OCI-LY7 (cell line): ENCODE measurements at regions not wholly inside any gene's neighbourhood (a gene's known extent, or its start where the extent isn't known, plus 50 kb on each side); places are given as distances from the start of the nearest gene placed in this dataset.

Source experiments
- BruUV-seq: library from RNA; stranded (reverse); fragments of 400-500 nt; replicated peaks from 2 replicates; lab custom pipeline; 2021; lab: Mats Ljungman, UMichigan
- CTCF ChIA-PET: fragments of 300-600 bp; sonication (Branson Sonifier 250); formaldehyde crosslinking; loops from one replicate; lab custom pipeline; 2022; ENCODE audit warnings: antibody characterized with exemption; ENCODE audit not compliant: unreplicated experiment; lab: Charles Lee
- POLR2A ChIA-PET: fragments of 300-600 bp; sonication (Branson Sonifier 250); formaldehyde crosslinking; loops from one replicate; lab custom pipeline; 2022; ENCODE audit warnings: antibody characterized with exemption; lab: Charles Lee
- DNase-seq: peaks from one replicate; pipeline ENCODE4 v3.0.0-alpha.2; 2015; ENCODE audit warnings: low spot score
- H2AFZ ChIP-seq: fragments of 200-600 bp; sonication (generic), shearing (Covaris generic); 2 replicates; pipeline ENCODE4 v1.6.1; 2014; ENCODE audit warnings: mild to moderate bottlenecking, antibody characterized with exemption, low read length, moderate library complexity
- H3K27ac ChIP-seq: fragments of 200-600 bp; sonication (generic); 2 replicates; pipeline ENCODE4 v1.5.1; 2014; ENCODE audit warnings: mixed run types, low read depth, mild to moderate bottlenecking, moderate library complexity, low read length, inconsistent platforms; ENCODE audit not compliant: poor library complexity, severe bottlenecking
- H3K36me3 ChIP-seq: fragments of 200-600 bp; sonication (generic); 2 replicates; pipeline ENCODE4 v1.6.1; 2014; ENCODE audit warnings: mild to moderate bottlenecking, antibody characterized with exemption, low read length, moderate library complexity, mixed read lengths; ENCODE audit not compliant: insufficient read depth
- H3K4me1 ChIP-seq: fragments of 200-600 bp; sonication (generic); 2 replicates; pipeline ENCODE4 v1.5.1; 2014; ENCODE audit warnings: mild to moderate bottlenecking, low read length; ENCODE audit not compliant: insufficient read depth, poor library complexity, severe bottlenecking
- H3K4me2 ChIP-seq: fragments of 200-600 bp; sonication (generic); 2 replicates; pipeline ENCODE4 v1.6.1; 2014; ENCODE audit warnings: mild to moderate bottlenecking, low read length
- H3K4me3 ChIP-seq: fragments of 200-600 bp; sonication (generic); 2 replicates; pipeline ENCODE4 v1.5.1; 2014; ENCODE audit warnings: mild to moderate bottlenecking, low read depth, low read length; ENCODE audit not compliant: poor library complexity, severe bottlenecking
- H3K79me2 ChIP-seq: fragments of 200-600 bp; sonication (generic); 2 replicates; pipeline ENCODE4 v1.6.1; 2016; ENCODE audit warnings: low read depth, mild to moderate bottlenecking, low read length, moderate library complexity, mixed read lengths; ENCODE audit not compliant: insufficient read depth
- H3K9me2 ChIP-seq: fragments of 200-600 bp; sonication (generic); 2 replicates; pipeline ENCODE4 v1.6.1; 2016; ENCODE audit warnings: mild to moderate bottlenecking, low read length, mixed read lengths; ENCODE audit not compliant: insufficient read depth
- H3K9me3 ChIP-seq: fragments of 200-600 bp; sonication (generic); 2 replicates; pipeline ENCODE4 v1.6.1; 2014; ENCODE audit warnings: mild to moderate bottlenecking, mixed run types, low read length, mixed read lengths
- H4K20me1 ChIP-seq: fragments of 200-600 bp; sonication (generic); 2 replicates; pipeline ENCODE4 v1.6.1; 2014; ENCODE audit warnings: mild to moderate bottlenecking, antibody characterized with exemption, low read length, moderate library complexity, mixed read lengths; ENCODE audit not compliant: insufficient read depth
- EZH2phosphoT487 ChIP-seq: fragments of 200-600 bp; sonication (generic); IDR thresholded peaks from 2 replicates; pipeline ENCODE4 v1.6.1; 2018; ENCODE audit warnings: low read depth, borderline replicate concordance, mild to moderate bottlenecking, mixed run types, antibody characterized with exemption, low read length, moderate library complexity, mixed read lengths
- intact Hi-C: fragments of 100-400 bp; cut with micrococcal nuclease; formaldehyde crosslinking; loops from one replicate; pipeline ENCODE4 v1.10.0; 2022; ENCODE audit not compliant: unreplicated experiment
- TF ChIP-seq, protein P1 (sequence below): fragments of 200-600 bp; sonication (generic); conservative IDR thresholded peaks from 2 replicates; pipeline ENCODE4 v1.5.1; 2014; ENCODE audit warnings: mild to moderate bottlenecking, antibody characterized with exemption, low read length, moderate library complexity, mixed read lengths

GRCh38 chr12:28631831-28632230, 441.6 kb downstream of the CCDC91 start:
- Histone ChIP-seq H3K4me1 (no peaks in the 10 kb centered on the region), H3K4me2 (no peak overlapping the region), H2AFZ (no peak overlapping the region), H3K4me3 (no peak overlapping the region), H3K27ac (no peak overlapping the region), H3K79me2 (no peaks in the 10 kb centered on the region), H3K9me2 (no peaks in the 10 kb centered on the region), H4K20me1 (no peaks in the 10 kb centered on the region), H3K9me3 (no peaks in the 10 kb centered on the region), H3K36me3 (no peaks in the 10 kb centered on the region)
- DNase-seq: no peak
- TF ChIP-seq EZH2phosphoT487: no peak
- TF ChIP-seq, protein P1, sequence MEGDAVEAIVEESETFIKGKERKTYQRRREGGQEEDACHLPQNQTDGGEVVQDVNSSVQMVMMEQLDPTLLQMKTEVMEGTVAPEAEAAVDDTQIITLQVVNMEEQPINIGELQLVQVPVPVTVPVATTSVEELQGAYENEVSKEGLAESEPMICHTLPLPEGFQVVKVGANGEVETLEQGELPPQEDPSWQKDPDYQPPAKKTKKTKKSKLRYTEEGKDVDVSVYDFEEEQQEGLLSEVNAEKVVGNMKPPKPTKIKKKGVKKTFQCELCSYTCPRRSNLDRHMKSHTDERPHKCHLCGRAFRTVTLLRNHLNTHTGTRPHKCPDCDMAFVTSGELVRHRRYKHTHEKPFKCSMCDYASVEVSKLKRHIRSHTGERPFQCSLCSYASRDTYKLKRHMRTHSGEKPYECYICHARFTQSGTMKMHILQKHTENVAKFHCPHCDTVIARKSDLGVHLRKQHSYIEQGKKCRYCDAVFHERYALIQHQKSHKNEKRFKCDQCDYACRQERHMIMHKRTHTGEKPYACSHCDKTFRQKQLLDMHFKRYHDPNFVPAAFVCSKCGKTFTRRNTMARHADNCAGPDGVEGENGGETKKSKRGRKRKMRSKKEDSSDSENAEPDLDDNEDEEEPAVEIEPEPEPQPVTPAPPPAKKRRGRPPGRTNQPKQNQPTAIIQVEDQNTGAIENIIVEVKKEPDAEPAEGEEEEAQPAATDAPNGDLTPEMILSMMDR: no peak
- ChIA-PET CTCF (no interaction called here), POLR2A (interaction anchor here (0.5 to 0.9 kb wide), 2 partner anchors 97 to 665 kb away, joined by 3 read pairs; no protein-coding TSS in a partner anchor)
- no TSS peak for BruUV-seq
- intact Hi-C loops: no loop called here

- intact Hi-C loops: no loop called here
- no TSS peak for BruUV-seq
- no peak overlapping the region for H3K4me2 ChIP-seq
- DNase-seq: no peak
- no peak overlapping the region for H3K27ac ChIP-seq
- H4K20me1 ChIP-seq: no peaks in the 10 kb centered on the region
- H3K36me3 ChIP-seq: no peaks in the 10 kb centered on the region
- H3K4me1 ChIP-seq: no peaks in the 10 kb centered on the region
- H2AFZ ChIP-seq: no peak overlapping the region
- ChIA-PET CTCF (no interaction called here), POLR2A (no interaction called here)
- TF ChIP-seq, protein P1: no peak
- no peak for TF ChIP-seq EZH2phosphoT487
- no peaks in the 10 kb centered on the region for H3K9me3 ChIP-seq
- H3K79me2 ChIP-seq: no peaks in the 10 kb centered on the region
- H3K4me3 ChIP-seq: no peak overlapping the region
- no peaks in the 10 kb centered on the region for H3K9me2 ChIP-seq
Observed at GRCh38 chr12:28640519-28640918, 450.3 kb downstream of the CCDC91 start.

- H3K4me1 ChIP-seq: no peaks in the 10 kb centered on the region
- intact Hi-C loops: no loop called here
- POLR2A ChIA-PET: no interaction called here
Observed at GRCh38 chr12:28645436-28645835, 455.2 kb downstream of the CCDC91 start.

More at GRCh38 chr12:28645436-28645835, 455.2 kb downstream of the CCDC91 start:
- BruUV-seq: no TSS peak
- no peak overlapping the region for H2AFZ ChIP-seq
- H3K4me3 ChIP-seq: no peak overlapping the region
- no peaks in the 10 kb centered on the region for H3K9me3 ChIP-seq
- H4K20me1 ChIP-seq: no peaks in the 10 kb centered on the region
- H3K36me3 ChIP-seq: no peaks in the 10 kb centered on the region
- DNase-seq: no peak
- TF ChIP-seq, protein P1: no peak
- no peak for TF ChIP-seq EZH2phosphoT487
- CTCF ChIA-PET: no interaction called here
- no peaks in the 10 kb centered on the region for H3K9me2 ChIP-seq
- H3K79me2 ChIP-seq: no peaks in the 10 kb centered on the region
- H3K27ac ChIP-seq: no peak overlapping the region
- H3K4me2 ChIP-seq: no peak overlapping the region
